ENCODE measurements at regions not wholly inside any gene's neighbourhood (a gene's known extent, or its start where the extent isn't known, plus 50 kb on each side); places are given as distances from the start of the nearest gene placed in this dataset.

- no peak for DNase-seq
- Mint-ChIP-seq H3K36me3 (ENCODE audit: low read depth) (no peaks in the 10 kb centered on the region), H3K4me1 (ENCODE audit: low read depth) (no peaks in the 10 kb centered on the region), H3K4me3 (no peak overlapping the region), H3K27ac (no peak overlapping the region), H3K9me3 (peaks cover 10% of the 10 kb centered on the region; the same call in 1 of the 2 replicates), H3K27me3 (ENCODE audit: insufficient read depth) (no peaks in the 10 kb centered on the region)
- TF ChIP-seq CTCF (IDR thresholded peaks at IDR 0.05): no peak
Measured at GRCh38 chrX:4668802-4669536, 955.5 kb upstream of the PRKX start.

- no peak overlapping the region for H3K4me3 Mint-ChIP-seq
- H3K36me3 Mint-ChIP-seq (ENCODE audit: low read depth): no peaks in the 10 kb centered on the region
- H3K4me1 Mint-ChIP-seq (ENCODE audit: low read depth): no peaks in the 10 kb centered on the region
- TF ChIP-seq CTCF (IDR thresholded peaks at IDR 0.05): no peak
- DNase-seq: no peak
- H3K27me3 Mint-ChIP-seq (ENCODE audit: insufficient read depth): no peaks in the 10 kb centered on the region
- H3K27ac Mint-ChIP-seq: no peak overlapping the region
- H3K9me3 Mint-ChIP-seq: no peaks in the 10 kb centered on the region; the same call in none of the 2 replicates
Measured at GRCh38 chrX:4663085-4663484, 949.6 kb upstream of the PRKX start.

GRCh38 chrX:4661771-4662170 lies 948.3 kb upstream of the PRKX start:
- H3K4me1 Mint-ChIP-seq (ENCODE audit: low read depth): no peaks in the 10 kb centered on the region
- no peak overlapping the region for H3K4me3 Mint-ChIP-seq
- H3K27me3 Mint-ChIP-seq (ENCODE audit: insufficient read depth): no peaks in the 10 kb centered on the region
- no peaks in the 10 kb centered on the region for H3K36me3 Mint-ChIP-seq (ENCODE audit: low read depth)
- no peak overlapping the region for H3K27ac Mint-ChIP-seq
- no peak for DNase-seq
- H3K9me3 Mint-ChIP-seq: no peaks in the 10 kb centered on the region; the same call in 1 of the 2 replicates
- TF ChIP-seq CTCF (IDR thresholded peaks at IDR 0.05): no peak

- H3K27ac Mint-ChIP-seq: no peak overlapping the region
- H3K9me3 Mint-ChIP-seq: peaks cover 25% of the 10 kb centered on the region
- H3K27me3 Mint-ChIP-seq (ENCODE audit: insufficient read depth): no peaks in the 10 kb centered on the region
- H3K4me3 Mint-ChIP-seq: no peak overlapping the region
- H3K4me1 Mint-ChIP-seq (ENCODE audit: low read depth): no peaks in the 10 kb centered on the region
- DNase-seq: no peak
- H3K36me3 Mint-ChIP-seq (ENCODE audit: low read depth): no peaks in the 10 kb centered on the region
- TF ChIP-seq CTCF (IDR thresholded peaks at IDR 0.05): no peak
Measured at GRCh38 chrX:4656419-4656818, 943.0 kb upstream of the PRKX start.

GRCh38 chrX:4655743-4656142 lies 942.3 kb upstream of the PRKX start:
- Mint-ChIP-seq H3K9me3 (peaks cover 25% of the 10 kb centered on the region), H3K36me3 (ENCODE audit: low read depth) (no peaks in the 10 kb centered on the region), H3K4me1 (ENCODE audit: low read depth) (no peaks in the 10 kb centered on the region), H3K27ac (no peak overlapping the region), H3K4me3 (no peak overlapping the region), H3K27me3 (ENCODE audit: insufficient read depth) (no peaks in the 10 kb centered on the region)
- DNase-seq: no peak
- TF ChIP-seq CTCF (IDR thresholded peaks at IDR 0.05): no peak
